ENCODE measurements at regions not wholly inside any gene's neighbourhood (a gene's known extent, or its start where the extent isn't known, plus 50 kb on each side); places are given as distances from the start of the nearest gene placed in this dataset.

DNA sequence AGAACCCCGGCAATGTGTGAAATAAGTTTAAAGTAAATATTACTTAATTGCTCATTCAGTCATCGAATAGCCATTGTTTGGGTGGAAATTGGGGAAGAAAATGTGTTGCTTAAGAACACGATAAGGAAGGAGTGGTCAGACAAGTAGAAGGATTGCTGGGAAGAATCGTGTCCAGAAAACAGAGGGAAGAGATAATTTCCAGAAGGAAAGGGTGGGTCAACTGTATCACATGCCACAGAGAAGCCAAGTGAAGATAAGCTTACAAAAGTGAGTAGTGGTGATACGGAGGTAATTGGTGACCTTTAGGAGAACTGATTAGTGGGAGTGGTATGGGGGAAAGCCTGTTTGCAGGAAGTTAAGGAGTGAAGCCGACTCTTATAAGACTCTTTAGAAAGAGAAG is 306.2 kb downstream of the SOX4 start:
- POLR2A ChIA-PET = no interaction called here
- H3K4me3 ChIP-seq (ENCODE audit: low read depth, low read length) = no peak overlapping the region

GRCh38 chr6:21900730-21901129 is 307.2 kb downstream of the SOX4 start:
- no peaks in the 10 kb centered on the region for H3K27me3 ChIP-seq (ENCODE audit: control insufficient read depth, insufficient read depth, low read length)
- CTCF ChIA-PET = interaction anchor here (1.0 kb wide), 1 partner anchor 10 kb away, joined by 3 read pairs; no protein-coding TSS in a partner anchor
- no peak overlapping the region for H3K4me3 ChIP-seq (ENCODE audit: low read depth, low read length)
- POLR2A ChIA-PET = interaction anchor here (0.6 kb wide), 1 partner anchor 53 kb away, joined by 3 read pairs; no protein-coding TSS in a partner anchor
- TF ChIP-seq CTCF (IDR thresholded peaks at IDR 0.05; ENCODE audit: insufficient read depth, low read depth, low read length) = no peak
- no peak for DNase-seq (ENCODE audit: low read depth)
- no peaks in the 10 kb centered on the region for H3K36me3 ChIP-seq (ENCODE audit: control insufficient read depth, insufficient read depth, low read length)

More for the DNA sequence above, 306.2 kb downstream of the SOX4 start:
- no peaks in the 10 kb centered on the region for H3K27me3 ChIP-seq (ENCODE audit: control insufficient read depth, insufficient read depth, low read length)
- H3K36me3 ChIP-seq (ENCODE audit: control insufficient read depth, insufficient read depth, low read length) = no peaks in the 10 kb centered on the region
- CTCF ChIA-PET = interaction anchor here (1.8 kb wide), 1 partner anchor 303 kb away, joined by 4 read pairs; no protein-coding TSS in a partner anchor
- no peak for TF ChIP-seq CTCF (IDR thresholded peaks at IDR 0.05; ENCODE audit: insufficient read depth, low read depth, low read length)
- no peak for DNase-seq (ENCODE audit: low read depth)

DNA sequence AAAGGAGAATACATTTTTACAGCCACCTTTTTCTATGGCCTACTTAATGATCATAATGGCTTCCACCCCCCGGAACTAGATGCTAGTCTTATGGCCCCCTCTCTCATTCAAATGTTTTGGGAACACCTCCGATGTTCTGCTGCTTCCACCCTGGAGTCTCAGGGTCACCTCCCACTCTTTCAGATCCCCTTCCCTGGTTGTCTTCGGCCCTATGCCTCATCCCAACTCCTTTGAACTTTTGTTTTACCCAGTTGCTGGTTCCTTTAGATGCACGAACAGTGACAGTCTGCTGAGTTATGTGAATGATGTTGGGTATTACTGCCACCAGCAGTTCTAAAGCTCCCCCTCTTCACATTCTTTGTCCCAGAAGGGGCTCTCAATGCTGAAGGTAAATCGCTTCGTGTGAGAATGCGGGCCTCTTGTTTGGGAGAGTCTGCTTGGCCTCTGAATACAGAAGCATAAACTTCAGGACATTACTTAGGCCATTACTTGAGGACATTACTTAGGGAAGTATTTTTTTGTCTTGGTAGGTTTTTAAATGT is 309.1 kb downstream of the SOX4 start:
- H3K36me3 ChIP-seq (ENCODE audit: control insufficient read depth, insufficient read depth, low read length) = no peaks in the 10 kb centered on the region
- CTCF ChIA-PET = no interaction called here
- H3K4me3 ChIP-seq (ENCODE audit: low read depth, low read length) = no peak overlapping the region
- no peaks in the 10 kb centered on the region for H3K27me3 ChIP-seq (ENCODE audit: control insufficient read depth, insufficient read depth, low read length)
- no peak for DNase-seq (ENCODE audit: low read depth)
- no peak for TF ChIP-seq CTCF (IDR thresholded peaks at IDR 0.05; ENCODE audit: insufficient read depth, low read depth, low read length)
- POLR2A ChIA-PET = no interaction called here

GRCh38 chr6:21905531-21905930 is 312.0 kb downstream of the SOX4 start:
- ChIA-PET POLR2A (interaction anchor here (0.6 kb wide), 1 partner anchor 152 kb away, joined by 4 read pairs; no protein-coding TSS in a partner anchor), CTCF (no interaction called here)
- DNase-seq (ENCODE audit: low read depth) = no peak

GRCh38 chr6:21906826-21907225 is 313.3 kb downstream of the SOX4 start:
- H3K27me3 ChIP-seq (ENCODE audit: control insufficient read depth, insufficient read depth, low read length) = no peaks in the 10 kb centered on the region
- ChIA-PET POLR2A (no interaction called here), CTCF (no interaction called here)
- no peak for TF ChIP-seq CTCF (IDR thresholded peaks at IDR 0.05; ENCODE audit: insufficient read depth, low read depth, low read length)
- H3K4me3 ChIP-seq (ENCODE audit: low read depth, low read length) = no peak overlapping the region
- no peak for DNase-seq (ENCODE audit: low read depth)
- no peaks in the 10 kb centered on the region for H3K36me3 ChIP-seq (ENCODE audit: control insufficient read depth, insufficient read depth, low read length)

More at GRCh38 chr6:21905531-21905930, 312.0 kb downstream of the SOX4 start:
- Histone ChIP-seq H3K27me3 (ENCODE audit: control insufficient read depth, insufficient read depth, low read length) (no peaks in the 10 kb centered on the region), H3K36me3 (ENCODE audit: control insufficient read depth, insufficient read depth, low read length) (no peaks in the 10 kb centered on the region), H3K4me3 (ENCODE audit: low read depth, low read length) (no peak overlapping the region)
- TF ChIP-seq CTCF (IDR thresholded peaks at IDR 0.05; ENCODE audit: insufficient read depth, low read depth, low read length) = no peak
